ENCODE measurements at regions not wholly inside any gene's neighbourhood (a gene's known extent, or its start where the extent isn't known, plus 50 kb on each side); places are given as distances from the start of the nearest gene placed in this dataset.
"Not testable (repeated sequence)": the region's sequence is repeated elsewhere in the genome, so short reads cannot be mapped to it uniquely, and the experiment has no call there.

GRCh38 chr1:203990118-203990517 lies 82.8 kb upstream of the SOX13 start:
- no peaks in the 10 kb centered on the region for H3K36me3 ChIP-seq (ENCODE audit: control insufficient read depth, insufficient read depth, low read length)
- no peak overlapping the region for H3K4me3 ChIP-seq (ENCODE audit: low read depth, low read length)
- H3K27me3 ChIP-seq (ENCODE audit: control insufficient read depth, insufficient read depth, low read length) = no peaks in the 10 kb centered on the region
- no peak for DNase-seq (ENCODE audit: low read depth)
- TF ChIP-seq, protein P1, sequence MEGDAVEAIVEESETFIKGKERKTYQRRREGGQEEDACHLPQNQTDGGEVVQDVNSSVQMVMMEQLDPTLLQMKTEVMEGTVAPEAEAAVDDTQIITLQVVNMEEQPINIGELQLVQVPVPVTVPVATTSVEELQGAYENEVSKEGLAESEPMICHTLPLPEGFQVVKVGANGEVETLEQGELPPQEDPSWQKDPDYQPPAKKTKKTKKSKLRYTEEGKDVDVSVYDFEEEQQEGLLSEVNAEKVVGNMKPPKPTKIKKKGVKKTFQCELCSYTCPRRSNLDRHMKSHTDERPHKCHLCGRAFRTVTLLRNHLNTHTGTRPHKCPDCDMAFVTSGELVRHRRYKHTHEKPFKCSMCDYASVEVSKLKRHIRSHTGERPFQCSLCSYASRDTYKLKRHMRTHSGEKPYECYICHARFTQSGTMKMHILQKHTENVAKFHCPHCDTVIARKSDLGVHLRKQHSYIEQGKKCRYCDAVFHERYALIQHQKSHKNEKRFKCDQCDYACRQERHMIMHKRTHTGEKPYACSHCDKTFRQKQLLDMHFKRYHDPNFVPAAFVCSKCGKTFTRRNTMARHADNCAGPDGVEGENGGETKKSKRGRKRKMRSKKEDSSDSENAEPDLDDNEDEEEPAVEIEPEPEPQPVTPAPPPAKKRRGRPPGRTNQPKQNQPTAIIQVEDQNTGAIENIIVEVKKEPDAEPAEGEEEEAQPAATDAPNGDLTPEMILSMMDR (IDR thresholded peaks at IDR 0.05; ENCODE audit: insufficient read depth, low read length, poor library complexity, severe bottlenecking) = no peak

GRCh38 chr1:203992440-203992839 lies 80.5 kb upstream of the SOX13 start:
- Histone ChIP-seq H3K27me3 (ENCODE audit: control insufficient read depth, insufficient read depth, low read length) (no peaks in the 10 kb centered on the region), H3K4me3 (ENCODE audit: low read depth, low read length) (no peak overlapping the region), H3K36me3 (ENCODE audit: control insufficient read depth, insufficient read depth, low read length) (no peaks in the 10 kb centered on the region)
- TF ChIP-seq, protein P1 (IDR thresholded peaks at IDR 0.05; ENCODE audit: insufficient read depth, low read length, poor library complexity, severe bottlenecking) = no peak
- DNase-seq (ENCODE audit: low read depth) = peak; percentile 16

- TF ChIP-seq, protein P1 (IDR thresholded peaks at IDR 0.05; ENCODE audit: insufficient read depth, low read length, poor library complexity, severe bottlenecking) = no peak
- Histone ChIP-seq H3K4me3 (ENCODE audit: low read depth, low read length) (no peak overlapping the region), H3K36me3 (ENCODE audit: control insufficient read depth, insufficient read depth, low read length) (no peaks in the 10 kb centered on the region), H3K27me3 (ENCODE audit: control insufficient read depth, insufficient read depth, low read length) (no peaks in the 10 kb centered on the region)
- no peak for DNase-seq (ENCODE audit: low read depth)
These were observed 79.7 kb upstream of the SOX13 start for GRCh38 chr1:203993256-203993655.

- Histone ChIP-seq H3K4me3 (ENCODE audit: low read depth, low read length) (no peak overlapping the region), H3K27me3 (ENCODE audit: control insufficient read depth, insufficient read depth, low read length) (no peaks in the 10 kb centered on the region), H3K36me3 (ENCODE audit: control insufficient read depth, insufficient read depth, low read length) (no peaks in the 10 kb centered on the region)
- TF ChIP-seq, protein P1 (IDR thresholded peaks at IDR 0.05; ENCODE audit: insufficient read depth, low read length, poor library complexity, severe bottlenecking) = no peak
- no peak for DNase-seq (ENCODE audit: low read depth)
These were observed 77.7 kb upstream of the SOX13 start for GRCh38 chr1:203995228-203995627.

DNA sequence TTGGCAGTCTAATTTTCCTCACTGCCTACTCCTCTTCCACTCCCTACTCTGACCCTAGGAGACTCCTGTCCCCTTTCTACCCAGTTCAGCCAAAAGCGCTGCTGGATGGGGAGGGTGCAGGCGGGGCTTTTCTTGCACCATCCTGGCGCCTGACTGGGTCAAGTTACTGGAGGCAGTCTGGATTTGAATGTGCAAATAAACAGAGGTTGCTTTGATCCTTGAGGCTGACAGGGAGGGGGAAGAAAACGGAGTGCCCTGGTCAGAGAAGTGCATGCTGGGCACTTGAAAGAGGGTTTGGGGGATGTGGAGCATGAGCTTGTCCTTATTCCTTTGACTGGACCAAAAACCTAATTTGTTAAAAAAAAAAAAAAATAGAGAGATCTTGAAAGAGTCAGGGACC lies 76.8 kb upstream of the SOX13 start:
- TF ChIP-seq, protein P1 (IDR thresholded peaks at IDR 0.05; ENCODE audit: insufficient read depth, low read length, poor library complexity, severe bottlenecking) = no peak
- no peak for DNase-seq (ENCODE audit: low read depth)
- H3K27me3 ChIP-seq (ENCODE audit: control insufficient read depth, insufficient read depth, low read length) = no peaks in the 10 kb centered on the region
- H3K36me3 ChIP-seq (ENCODE audit: control insufficient read depth, insufficient read depth, low read length) = no peaks in the 10 kb centered on the region
- no peak overlapping the region for H3K4me3 ChIP-seq (ENCODE audit: low read depth, low read length)

GRCh38 chr1:203998571-203998970 lies 74.3 kb upstream of the SOX13 start:
- not testable (repeated sequence) for DNase-seq (ENCODE audit: low read depth); H3K36me3 ChIP-seq (ENCODE audit: control insufficient read depth, insufficient read depth, low read length); H3K4me3 ChIP-seq (ENCODE audit: low read depth, low read length); H3K27me3 ChIP-seq (ENCODE audit: control insufficient read depth, insufficient read depth, low read length)

Measured in kidney epithelial cell (primary cell).